HepG2 (cell line): ENCODE measurements at regions not wholly inside any gene's neighbourhood (a gene's known extent, or its start where the extent isn't known, plus 50 kb on each side); places are given as distances from the start of the nearest gene placed in this dataset.

Source experiments
- ATAC-seq: fragments of 200-7000 bp; cut with Tn5 transposase; 3 replicates; pipeline ENCODE4 v1.9.1; 2020; ENCODE audit warnings: mild to moderate bottlenecking, moderate library complexity
- BruUV-seq: library from RNA; stranded (reverse); fragments of 400-500 nt; replicated peaks from 2 replicates; lab custom pipeline; 2021; lab: Mats Ljungman, UMichigan
- CTCF ChIA-PET: fragments of 300-600 bp; formaldehyde crosslinking; extraction: SDS; loops from one replicate; lab custom pipeline; 2021; ENCODE audit warnings: low total read pairs, inconsistent platforms, low intra/inter-chr PET ratio; lab: Yijun Ruan, JAX
- POLR2A ChIA-PET: fragments of 350-600 bp; sonication (Branson Sonifier 250); formaldehyde crosslinking; loops from one replicate; lab custom pipeline; 2020; ENCODE audit warnings: antibody characterized with exemption, inconsistent platforms; lab: Yijun Ruan, JAX
- DNase-seq: peaks from one replicate; pipeline ENCODE4 v3.0.0-alpha.2; 2015; ENCODE audit warnings: low spot score
- FAIRE-seq: peaks from 3 replicates; lab custom pipeline; 2011; peaks lifted over from hg19 to GRCh38; lab: Jason Lieb, UNC
- H2AFZ ChIP-seq: one replicate; pipeline ENCODE4 v1.6.1; 2011; ENCODE audit warnings: low read length, inconsistent platforms
- H3K27ac ChIP-seq: fragments of 300-600 bp; 3 replicates; pipeline ENCODE4 v1.8.0; 2011; ENCODE audit warnings: mixed run types, mild to moderate bottlenecking, mixed read lengths, low read length, inconsistent platforms; ENCODE audit not compliant: insufficient read depth; ENCODE audit errors: extremely low read length
- H3K27me3 ChIP-seq, 2 experiments: fragments of 200-600 bp in 1 of 2; 2 replicates in 1 of 2; 3 replicates in 1 of 2; pipeline versions ENCODE4 v1.6.0 to v1.8.0; 2011; ENCODE audit warnings: low read length in 2 of 2, mild to moderate bottlenecking in 2 of 2, moderate library complexity in 2 of 2, inconsistent platforms in 1 of 2; ENCODE audit not compliant: insufficient read depth in 2 of 2, control insufficient read depth in 1 of 2
- H3K36me3 ChIP-seq, 2 experiments: fragments of 200-600 bp in 1 of 2; replicated peaks in 1 of 2; 2 replicates in 1 of 2; 3 replicates in 1 of 2; pipeline versions ENCODE4 v1.5.1 to v1.8.0; 2011; ENCODE audit warnings: low read length in 2 of 2, inconsistent platforms in 1 of 2; ENCODE audit not compliant: insufficient read depth in 2 of 2, control insufficient read depth in 1 of 2
- H3K4me1 ChIP-seq: 2 replicates; pipeline ENCODE4 v1.5.1; 2012; ENCODE audit warnings: low read length, inconsistent platforms; ENCODE audit not compliant: insufficient read depth
- H3K4me2 ChIP-seq: 2 replicates; pipeline ENCODE4 v1.6.0; 2011; ENCODE audit warnings: low read depth, low read length, inconsistent platforms
- H3K4me3 ChIP-seq, 3 experiments: fragments of 200-600 bp in 1 of 3; sonication (generic), shearing (Covaris generic) in 1 of 3; replicated peaks in 1 of 3; 2 replicates each; pipeline ENCODE4 v1.5.1; 2011 to 2016; ENCODE audit warnings: low read length in 3 of 3, inconsistent platforms in 2 of 3, low read depth in 2 of 3, mild to moderate bottlenecking in 2 of 3, control low read depth in 1 of 3, mixed read lengths in 1 of 3; ENCODE audit not compliant: insufficient read depth in 1 of 3
- H3K79me2 ChIP-seq: one replicate; pipeline ENCODE4 v1.6.1; 2011; ENCODE audit warnings: low read length, inconsistent platforms; ENCODE audit not compliant: insufficient read depth
- H3K9ac ChIP-seq: 2 replicates; pipeline ENCODE4 v1.6.0; 2011; ENCODE audit warnings: mild to moderate bottlenecking, low read depth, low read length, inconsistent platforms; ENCODE audit not compliant: insufficient read depth
- H3K9me3 ChIP-seq: 2 replicates; pipeline ENCODE4 v1.5.1; 2012; ENCODE audit warnings: mild to moderate bottlenecking, low read length
- H4K20me1 ChIP-seq: 2 replicates; pipeline ENCODE4 v1.6.0; 2011; ENCODE audit warnings: inconsistent platforms, mild to moderate bottlenecking, low read length, moderate library complexity; ENCODE audit not compliant: insufficient read depth
- EP300 ChIP-seq, 3 experiments: sonication (generic) in 1 of 3; formaldehyde crosslinking in 1 of 3; IDR thresholded peaks; 2 replicates each; pipeline versions ENCODE4 v1.5.1 to v1.6.1; 2011 to 2020; ENCODE audit warnings: low read depth in 2 of 3, low read length in 2 of 3, borderline replicate concordance in 1 of 3, improper control_type of control experiment in 1 of 3, mild to moderate bottlenecking in 1 of 3, missing genetic modification reagents in 1 of 3, moderate library complexity in 1 of 3
- HMG20B ChIP-seq: conservative IDR thresholded peaks from 2 replicates; pipeline ENCODE4 v1.6.1; 2016; ENCODE audit warnings: missing genetic modification reagents, missing compliant biosample characterization
- HOXD1 ChIP-seq: sonication (generic); formaldehyde crosslinking; IDR thresholded peaks from 2 replicates; pipeline ENCODE4 v1.5.0; 2020; ENCODE audit warnings: missing genetic modification reagents
- JDP2 ChIP-seq: sonication (generic); formaldehyde crosslinking; IDR thresholded peaks from 2 replicates; pipeline ENCODE4 v1.8.1; 2022; ENCODE audit warnings: missing genetic modification reagents, borderline replicate concordance
- NR3C1 ChIP-seq: sonication (generic); formaldehyde crosslinking; IDR thresholded peaks from 2 replicates; pipeline ENCODE4 v1.4.0; 2020; ENCODE audit warnings: missing genetic modification reagents
- POLR2AphosphoS5 ChIP-seq: IDR thresholded peaks from 2 replicates; pipeline ENCODE4 v1.6.1; 2012; ENCODE audit warnings: low read depth, low read length
- RBAK ChIP-seq: sonication (generic); formaldehyde crosslinking; IDR thresholded peaks from 2 replicates; pipeline ENCODE4 v1.5.1; 2020; ENCODE audit warnings: mild to moderate bottlenecking, missing genetic modification reagents
- YEATS2 ChIP-seq: sonication (generic); formaldehyde crosslinking; IDR thresholded peaks from 2 replicates; pipeline ENCODE4 v1.4.0; 2020; ENCODE audit warnings: missing genetic modification reagents, borderline replicate concordance
- ZNF274 ChIP-seq: sonication (generic); formaldehyde crosslinking; IDR thresholded peaks from 2 replicates; pipeline ENCODE4 v1.5.1; 2020; ENCODE audit warnings: mild to moderate bottlenecking, missing genetic modification reagents
- ZNF570 ChIP-seq: sonication (generic); formaldehyde crosslinking; IDR thresholded peaks from 2 replicates; pipeline ENCODE4 v1.4.0; 2020; ENCODE audit warnings: mild to moderate bottlenecking, missing genetic modification reagents, borderline replicate concordance
- WGBS: methylation state at CpG from one replicate; pipeline ENCODE4 v1.1.6; 2017; ENCODE audit warnings: low lambda C conversion rate; 5-methylcytosine and 5-hydroxymethylcytosine counted together
- in situ Hi-C: cut with HindIII; loops from 2 replicates; pipeline ENCODE4 v1.10.0; 2017; ENCODE audit warnings: low pct_unique_long_range_greater_than_20kb; ENCODE audit not compliant: extremely low pct_ligation_motif_present
- intact Hi-C: fragments of 100-400 bp; cut with micrococcal nuclease; formaldehyde crosslinking; loops from one replicate; pipeline ENCODE4 v1.10.0; 2022; ENCODE audit not compliant: unreplicated experiment
- TF ChIP-seq, protein P1 (sequence below): sonication (generic); formaldehyde crosslinking; IDR thresholded peaks from 2 replicates; pipeline ENCODE4 v1.8.0; 2022; ENCODE audit warnings: missing genetic modification reagents, mild to moderate bottlenecking, borderline replicate concordance
- TF ChIP-seq, protein P2 (sequence below): sonication (generic); formaldehyde crosslinking; IDR thresholded peaks from 2 replicates; pipeline ENCODE4 v1.9.0; 2022; ENCODE audit warnings: missing genetic modification reagents, mild to moderate bottlenecking, borderline replicate concordance
- TF ChIP-seq, protein P3 (sequence below): sonication (generic); formaldehyde crosslinking; conservative IDR thresholded peaks from 2 replicates; pipeline ENCODE4 v1.8.0; 2022; ENCODE audit warnings: missing genetic modification reagents
- TF ChIP-seq, protein P4 (sequence below): sonication (generic); formaldehyde crosslinking; IDR thresholded peaks from 2 replicates; pipeline ENCODE4 v1.5.0; 2020; ENCODE audit warnings: mild to moderate bottlenecking, low read depth, missing genetic modification reagents, borderline replicate concordance

DNA sequence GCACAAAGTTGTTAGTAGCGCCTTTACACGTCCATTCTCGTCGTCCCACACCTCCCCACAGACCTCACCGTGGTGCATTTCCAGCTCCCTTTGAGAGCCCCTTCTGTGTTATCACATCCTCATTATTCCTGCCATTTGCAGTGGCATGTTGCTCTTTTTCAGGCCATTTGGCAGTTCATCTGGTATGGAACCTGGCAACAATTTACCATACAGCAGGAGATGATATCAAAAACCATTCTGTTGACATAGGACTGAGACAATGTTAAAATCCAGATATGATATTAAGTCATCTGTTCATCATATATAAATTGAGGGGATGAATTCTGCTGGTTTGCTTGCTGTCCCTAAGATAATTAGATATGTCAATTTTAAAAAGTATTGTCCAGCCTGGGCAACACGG, 83.0 kb downstream of the TMEM174 start:
- BruUV-seq: no TSS peak
- Histone ChIP-seq H3K27ac (no peak overlapping the region), H3K4me3 (no peak overlapping the region), H3K9me3 (no peaks in the 10 kb centered on the region), H3K79me2 (no peaks in the 10 kb centered on the region), H3K4me2 (no peak overlapping the region), H3K4me1 (no peaks in the 10 kb centered on the region), H2AFZ (no peak overlapping the region), H4K20me1 (no peaks in the 10 kb centered on the region), H3K9ac (no peak overlapping the region), H3K27me3 (peaks cover 0 to 5% of the 10 kb centered on the region in 2 experiments; a peak in 1 of 5 replicates), H3K36me3 (no peaks in the 10 kb centered on the region)
- ChIA-PET POLR2A (no interaction called here), CTCF (no interaction called here)
- ATAC-seq (no peak), DNase-seq (no peak), FAIRE-seq (no peak)
- in situ Hi-C loops: no loop called here
- intact Hi-C loops: no loop called here
- under 1% methylated on average over 6 of the region's 6 CpGs for WGBS
- TF ChIP-seq JDP2: no peak
- TF ChIP-seq, protein P1, sequence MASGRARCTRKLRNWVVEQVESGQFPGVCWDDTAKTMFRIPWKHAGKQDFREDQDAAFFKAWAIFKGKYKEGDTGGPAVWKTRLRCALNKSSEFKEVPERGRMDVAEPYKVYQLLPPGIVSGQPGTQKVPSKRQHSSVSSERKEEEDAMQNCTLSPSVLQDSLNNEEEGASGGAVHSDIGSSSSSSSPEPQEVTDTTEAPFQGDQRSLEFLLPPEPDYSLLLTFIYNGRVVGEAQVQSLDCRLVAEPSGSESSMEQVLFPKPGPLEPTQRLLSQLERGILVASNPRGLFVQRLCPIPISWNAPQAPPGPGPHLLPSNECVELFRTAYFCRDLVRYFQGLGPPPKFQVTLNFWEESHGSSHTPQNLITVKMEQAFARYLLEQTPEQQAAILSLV (CRISPR knock-in tag): no peak

DNA sequence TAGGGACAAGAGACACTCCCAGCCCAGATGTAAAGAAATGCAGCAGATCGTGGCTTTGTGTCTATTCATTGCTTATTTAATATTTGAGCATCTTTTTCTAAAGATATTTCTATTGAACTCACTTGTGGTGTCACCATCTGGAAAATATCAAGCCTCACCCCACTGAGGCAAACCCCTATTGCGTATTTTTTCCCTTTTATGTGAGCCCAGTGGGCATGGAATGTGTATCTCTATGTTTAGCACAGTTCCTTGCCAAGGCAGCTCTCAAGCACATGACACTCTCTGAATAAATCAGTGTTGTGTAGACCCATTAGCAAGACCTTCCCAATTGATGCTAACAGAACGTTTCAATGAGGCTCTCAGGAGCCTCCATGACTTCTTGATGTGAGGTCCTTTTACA, 81.6 kb downstream of the TMEM174 start:
- no peaks in the 10 kb centered on the region for H3K9me3 ChIP-seq
- H3K4me2 ChIP-seq: no peak overlapping the region
- POLR2A ChIA-PET: no interaction called here
- no peaks in the 10 kb centered on the region for H4K20me1 ChIP-seq
- no peak overlapping the region for H2AFZ ChIP-seq
- no peak overlapping the region for H3K9ac ChIP-seq
- no peak for DNase-seq
- intact Hi-C loops (no loop called here), in situ Hi-C loops (no loop called here)
- 4% methylated on average over 3 of the region's 3 CpGs for WGBS
- TF ChIP-seq POLR2AphosphoS5: no peak
- TF ChIP-seq, protein P2, sequence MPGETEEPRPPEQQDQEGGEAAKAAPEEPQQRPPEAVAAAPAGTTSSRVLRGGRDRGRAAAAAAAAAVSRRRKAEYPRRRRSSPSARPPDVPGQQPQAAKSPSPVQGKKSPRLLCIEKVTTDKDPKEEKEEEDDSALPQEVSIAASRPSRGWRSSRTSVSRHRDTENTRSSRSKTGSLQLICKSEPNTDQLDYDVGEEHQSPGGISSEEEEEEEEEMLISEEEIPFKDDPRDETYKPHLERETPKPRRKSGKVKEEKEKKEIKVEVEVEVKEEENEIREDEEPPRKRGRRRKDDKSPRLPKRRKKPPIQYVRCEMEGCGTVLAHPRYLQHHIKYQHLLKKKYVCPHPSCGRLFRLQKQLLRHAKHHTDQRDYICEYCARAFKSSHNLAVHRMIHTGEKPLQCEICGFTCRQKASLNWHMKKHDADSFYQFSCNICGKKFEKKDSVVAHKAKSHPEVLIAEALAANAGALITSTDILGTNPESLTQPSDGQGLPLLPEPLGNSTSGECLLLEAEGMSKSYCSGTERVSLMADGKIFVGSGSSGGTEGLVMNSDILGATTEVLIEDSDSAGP (CRISPR knock-in tag): no peak
- TF ChIP-seq, protein P3, sequence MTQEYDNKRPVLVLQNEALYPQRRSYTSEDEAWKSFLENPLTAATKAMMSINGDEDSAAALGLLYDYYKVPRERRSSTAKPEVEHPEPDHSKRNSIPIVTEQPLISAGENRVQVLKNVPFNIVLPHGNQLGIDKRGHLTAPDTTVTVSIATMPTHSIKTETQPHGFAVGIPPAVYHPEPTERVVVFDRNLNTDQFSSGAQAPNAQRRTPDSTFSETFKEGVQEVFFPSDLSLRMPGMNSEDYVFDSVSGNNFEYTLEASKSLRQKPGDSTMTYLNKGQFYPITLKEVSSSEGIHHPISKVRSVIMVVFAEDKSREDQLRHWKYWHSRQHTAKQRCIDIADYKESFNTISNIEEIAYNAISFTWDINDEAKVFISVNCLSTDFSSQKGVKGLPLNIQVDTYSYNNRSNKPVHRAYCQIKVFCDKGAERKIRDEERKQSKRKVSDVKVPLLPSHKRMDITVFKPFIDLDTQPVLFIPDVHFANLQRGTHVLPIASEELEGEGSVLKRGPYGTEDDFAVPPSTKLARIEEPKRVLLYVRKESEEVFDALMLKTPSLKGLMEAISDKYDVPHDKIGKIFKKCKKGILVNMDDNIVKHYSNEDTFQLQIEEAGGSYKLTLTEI (CRISPR knock-in tag): no peak
- no peak for TF ChIP-seq ZNF274 (CRISPR knock-in tag)
- TF ChIP-seq, protein P4, sequence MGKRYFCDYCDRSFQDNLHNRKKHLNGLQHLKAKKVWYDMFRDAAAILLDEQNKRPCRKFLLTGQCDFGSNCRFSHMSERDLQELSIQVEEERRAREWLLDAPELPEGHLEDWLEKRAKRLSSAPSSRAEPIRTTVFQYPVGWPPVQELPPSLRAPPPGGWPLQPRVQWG (CRISPR knock-in tag): no peak
- TF ChIP-seq NR3C1 (CRISPR knock-in tag): no peak
- TF ChIP-seq HMG20B (CRISPR knock-in tag): no peak
- no peak for TF ChIP-seq RBAK
- TF ChIP-seq HOXD1 (CRISPR knock-in tag): no peak
- TF ChIP-seq YEATS2 (CRISPR knock-in tag): no peak
- no peak for TF ChIP-seq ZNF570 (CRISPR knock-in tag)
- TF ChIP-seq EP300 (IDR thresholded peaks at IDR 0.05; ENCODE audit: low read depth in 2 of 2, low read length in 2 of 2): no peak
- no peak for TF ChIP-seq EP300 (CRISPR knock-in tag; IDR thresholded peaks at IDR 0.05; ENCODE audit: borderline replicate concordance)
- no peak overlapping the region for H3K4me3 ChIP-seq
- no TSS peak for BruUV-seq
- no peaks in the 10 kb centered on the region for H3K36me3 ChIP-seq
- no peak for FAIRE-seq
- H3K4me1 ChIP-seq: no peaks in the 10 kb centered on the region
- peaks cover 0 to 5% of the 10 kb centered on the region in 2 experiments; a peak in 1 of 5 replicates for H3K27me3 ChIP-seq
- no peaks in the 10 kb centered on the region for H3K79me2 ChIP-seq
- no peak for ATAC-seq
- no peak overlapping the region for H3K27ac ChIP-seq
- CTCF ChIA-PET: no interaction called here
